ENCODE measurements at regions not wholly inside any gene's neighbourhood (a gene's known extent, or its start where the extent isn't known, plus 50 kb on each side); places are given as distances from the start of the nearest gene placed in this dataset.
"Not testable (repeated sequence)": the region's sequence is repeated elsewhere in the genome, so short reads cannot be mapped to it uniquely, and the experiment has no call there.

DNA sequence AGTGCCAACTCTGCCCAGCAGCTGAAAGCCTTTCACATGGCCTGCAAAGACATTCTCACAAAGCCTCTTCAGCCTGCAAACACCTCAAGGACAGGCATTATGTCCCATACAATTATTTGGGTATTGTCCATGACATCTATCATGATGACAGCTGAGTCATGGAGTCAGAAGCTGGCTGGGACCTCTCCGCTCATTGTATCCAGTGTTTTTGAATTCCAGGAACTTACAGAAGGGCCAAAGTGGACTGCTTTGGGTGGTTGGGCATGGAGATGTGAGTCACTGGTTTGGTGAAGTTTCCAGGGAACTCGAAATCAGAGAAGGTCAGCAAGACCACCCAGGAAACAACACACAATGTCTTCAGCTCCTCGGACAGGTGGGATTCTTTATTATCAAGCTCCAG lies 188.6 kb upstream of the CCL2 start:
- no peak for DNase-seq (ENCODE audit: low spot score)

DNA sequence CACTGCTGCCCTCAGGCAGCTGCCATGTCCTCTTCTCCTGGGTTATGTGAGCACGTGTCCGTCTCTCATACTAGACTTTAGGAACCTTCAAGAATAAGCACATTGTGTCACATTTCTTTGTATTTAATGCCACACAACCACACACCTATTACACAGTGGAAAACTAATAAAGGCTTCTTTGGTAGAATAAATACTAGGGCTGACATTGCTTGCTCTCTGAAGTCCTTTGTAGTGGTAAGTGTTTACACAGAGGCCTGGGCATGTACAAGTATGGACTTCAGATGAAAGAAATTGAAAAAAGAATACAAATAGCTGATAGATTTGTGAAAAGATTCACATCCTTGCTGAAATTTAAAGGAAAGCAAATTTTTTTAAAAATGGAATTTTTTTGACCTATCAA lies 188.1 kb upstream of the CCL2 start:
- no peak for FAIRE-seq
- no peak for DNase-seq (ENCODE audit: low spot score)

More for the DNA sequence above, 188.6 kb upstream of the CCL2 start:
- FAIRE-seq, result no peak

DNA sequence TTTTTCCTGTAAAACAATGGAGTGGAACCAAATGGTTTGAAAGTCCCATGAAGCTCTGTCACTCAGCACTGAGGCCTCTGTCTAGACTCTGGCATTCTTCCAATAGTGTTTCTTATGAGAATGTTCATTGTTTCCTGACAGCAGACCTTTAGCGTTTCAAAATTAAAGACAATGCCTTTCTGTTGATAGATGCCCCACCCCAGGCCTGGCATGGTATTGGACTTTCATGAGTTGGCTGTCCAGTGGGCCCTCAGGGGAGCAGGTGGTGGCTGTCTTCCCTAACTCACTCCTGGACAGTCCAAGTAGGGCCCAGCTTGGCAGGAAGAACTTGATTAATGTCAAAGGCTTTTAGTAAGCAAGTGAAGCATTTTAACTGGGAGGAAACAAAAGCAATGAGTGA lies 186.5 kb upstream of the CCL2 start:
- no peak for DNase-seq (ENCODE audit: low spot score)
- no peak for FAIRE-seq

DNA sequence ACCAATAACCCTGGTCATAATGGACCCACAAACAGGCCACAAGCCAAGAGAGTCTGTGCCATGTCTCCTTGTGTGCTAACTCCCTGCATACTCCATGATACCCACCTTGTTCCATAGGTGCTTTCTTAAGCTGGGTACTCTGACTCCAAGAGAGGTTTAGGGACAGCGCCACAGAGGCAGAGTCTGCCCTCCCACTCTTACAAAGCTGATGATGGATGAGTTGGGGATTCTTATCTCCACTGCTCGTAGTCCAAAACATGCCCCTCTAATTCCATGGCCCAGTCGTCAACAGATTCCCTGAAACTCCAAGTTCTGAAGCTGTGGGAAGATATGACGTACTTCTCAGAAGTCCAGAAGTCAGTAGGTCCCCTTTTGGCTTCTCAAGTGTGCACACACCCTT lies 184.4 kb upstream of the CCL2 start:
- FAIRE-seq (no peak), DNase-seq (ENCODE audit: low spot score) (no peak)

DNA sequence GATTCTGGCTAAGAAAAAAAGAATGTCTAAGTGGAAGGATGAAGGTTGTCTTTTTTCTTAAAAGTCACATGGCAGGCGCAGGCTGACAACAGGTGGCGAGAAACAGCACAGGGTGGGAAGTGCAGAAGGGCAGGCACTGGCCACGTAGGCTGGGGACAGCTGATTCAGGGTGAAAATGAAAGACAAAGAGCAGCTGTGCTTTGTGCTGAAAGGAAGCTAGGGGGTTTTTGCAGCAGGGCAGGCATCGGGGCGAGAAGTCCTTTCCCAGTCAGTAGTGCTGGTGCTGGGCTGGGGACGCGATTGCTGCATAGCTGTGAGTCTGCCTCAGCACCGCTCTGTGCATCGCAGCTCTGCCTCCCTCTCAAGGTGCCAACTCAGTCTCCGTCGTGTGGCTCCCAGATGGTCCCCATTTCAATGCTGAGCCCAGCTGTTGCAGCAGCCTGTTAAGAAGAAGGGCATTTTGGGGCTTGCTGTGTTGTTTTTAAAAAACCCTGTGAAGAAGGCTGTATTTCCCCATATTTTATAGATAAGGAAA lies 183.1 kb upstream of the CCL2 start:
- no peak for FAIRE-seq
- DNase-seq (ENCODE audit: low spot score), result no peak

DNA sequence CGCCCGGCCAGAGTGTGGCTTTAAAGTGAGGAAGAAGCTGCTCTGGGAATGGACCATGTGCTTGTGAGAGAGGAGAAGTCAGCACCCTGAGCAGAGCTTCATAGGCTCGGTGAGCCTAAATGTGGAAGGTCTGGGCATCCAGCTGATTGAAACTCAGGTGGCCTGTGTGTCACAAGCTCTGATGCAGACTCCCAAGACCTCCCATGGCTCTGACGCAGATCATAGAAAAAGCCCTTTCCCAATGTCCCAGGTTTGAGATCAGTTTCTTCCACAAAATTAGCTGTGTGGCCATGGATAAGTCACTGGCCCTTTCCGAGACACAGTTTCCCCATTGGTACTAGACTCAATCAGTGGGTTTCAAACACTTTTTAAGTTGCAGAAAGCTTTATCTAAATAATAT lies 180.0 kb upstream of the CCL2 start:
- FAIRE-seq, result no peak
- DNase-seq (ENCODE audit: low spot score), result no peak

DNA sequence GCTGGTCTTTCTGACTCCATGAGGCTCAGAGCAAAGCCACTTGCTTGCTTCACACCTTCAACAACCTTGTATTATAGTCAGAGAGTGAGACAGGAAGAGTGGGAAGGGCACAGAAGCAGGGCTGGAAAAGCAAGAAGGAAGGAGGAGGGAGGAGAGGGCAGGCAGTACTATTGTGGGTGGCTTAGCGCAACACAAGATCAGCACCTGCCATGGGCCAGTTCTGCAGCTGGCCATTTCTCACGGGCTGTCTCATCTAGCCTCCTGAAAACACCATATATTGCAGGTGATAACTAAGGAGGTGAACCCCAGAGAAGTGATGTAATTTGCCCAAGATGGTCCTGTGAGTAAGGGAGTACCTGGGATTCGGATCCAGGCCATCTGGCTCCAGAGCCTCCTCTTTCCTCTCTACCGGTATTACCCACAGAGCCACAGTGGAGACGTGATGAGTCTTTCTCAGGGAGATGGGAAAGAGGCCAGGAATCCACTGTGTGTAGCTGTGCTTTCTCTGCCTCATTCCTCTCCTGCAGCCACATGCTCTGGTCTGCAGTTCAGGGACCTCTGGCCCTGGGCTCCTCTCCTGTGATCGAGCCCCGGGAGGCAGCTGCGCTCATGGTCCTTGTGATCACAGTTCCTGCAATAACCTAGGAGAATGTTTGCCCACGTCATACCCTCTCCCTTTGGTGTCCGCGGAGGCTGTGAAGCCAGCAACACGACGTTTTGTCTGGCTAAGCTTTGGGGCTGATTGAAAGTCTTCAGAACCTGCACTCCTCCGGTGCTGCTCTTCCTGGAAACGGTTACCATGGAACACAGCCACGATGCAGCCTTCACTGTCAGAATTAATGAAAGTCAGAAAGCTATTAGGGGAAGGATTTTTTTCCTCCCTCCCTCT lies 178.1 kb upstream of the CCL2 start:
- FAIRE-seq (no peak), DNase-seq (ENCODE audit: low spot score) (no peak)

DNA sequence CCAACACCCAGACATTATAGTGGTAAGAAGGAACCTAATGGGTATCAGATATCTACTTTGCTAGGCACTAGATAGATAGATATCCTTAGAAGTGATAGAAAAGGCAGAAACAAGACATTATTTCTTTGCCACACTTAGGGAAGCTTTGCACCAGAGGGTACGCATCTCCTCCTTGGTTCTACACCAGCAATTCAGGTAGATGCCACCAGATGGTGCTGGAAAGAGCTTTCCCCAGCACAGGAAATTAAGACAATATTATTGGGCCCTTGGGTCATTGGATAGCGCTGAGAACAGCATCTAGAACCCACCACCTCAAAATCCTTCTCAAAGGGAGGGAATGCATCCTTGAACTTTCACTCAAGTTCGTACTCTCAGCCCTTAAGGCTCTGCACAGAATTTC lies 173.8 kb upstream of the CCL2 start:
- no peak for DNase-seq (ENCODE audit: low spot score)
- no peak for FAIRE-seq

DNA sequence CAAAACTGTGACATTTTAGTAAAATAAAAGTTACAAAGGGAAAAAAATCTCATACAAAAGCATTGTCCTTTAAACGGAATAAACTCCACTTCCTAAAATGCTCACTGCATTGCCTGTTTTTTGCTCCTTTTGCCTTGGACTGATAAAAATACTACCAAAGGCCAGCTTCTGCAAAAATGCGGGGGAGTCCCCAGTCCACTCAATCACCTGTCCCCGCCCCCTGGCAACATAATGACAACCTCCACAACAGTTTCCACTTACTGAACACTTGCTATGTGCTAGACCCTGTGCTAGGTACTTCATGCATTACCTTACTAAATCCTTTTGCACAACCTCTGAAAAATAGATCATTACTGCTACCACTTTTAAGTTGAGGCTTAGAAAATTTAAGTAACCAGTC lies 172.7 kb upstream of the CCL2 start:
- no peak for FAIRE-seq
- no peak for DNase-seq (ENCODE audit: low spot score)

DNA sequence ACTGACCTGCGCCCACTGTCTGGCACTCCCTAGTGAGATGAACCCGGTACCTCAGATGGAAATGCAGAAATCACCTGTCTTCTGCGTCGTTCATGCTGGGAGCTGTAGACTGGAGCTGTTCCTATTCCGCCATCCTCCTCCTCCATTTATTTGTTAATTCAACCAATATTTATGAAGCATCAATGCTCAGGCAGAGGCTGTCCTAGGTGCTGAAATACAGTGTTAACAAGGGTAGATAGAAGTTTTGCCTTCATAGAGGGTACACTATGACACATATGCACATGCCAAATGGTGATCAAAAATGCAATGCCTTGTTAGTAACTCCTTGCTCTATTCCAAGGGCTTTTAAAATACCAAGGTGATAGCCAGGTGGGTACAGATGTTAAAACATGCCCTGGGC lies 166.0 kb upstream of the CCL2 start:
- DNase-seq (ENCODE audit: low spot score); FAIRE-seq: not testable (repeated sequence)

DNA sequence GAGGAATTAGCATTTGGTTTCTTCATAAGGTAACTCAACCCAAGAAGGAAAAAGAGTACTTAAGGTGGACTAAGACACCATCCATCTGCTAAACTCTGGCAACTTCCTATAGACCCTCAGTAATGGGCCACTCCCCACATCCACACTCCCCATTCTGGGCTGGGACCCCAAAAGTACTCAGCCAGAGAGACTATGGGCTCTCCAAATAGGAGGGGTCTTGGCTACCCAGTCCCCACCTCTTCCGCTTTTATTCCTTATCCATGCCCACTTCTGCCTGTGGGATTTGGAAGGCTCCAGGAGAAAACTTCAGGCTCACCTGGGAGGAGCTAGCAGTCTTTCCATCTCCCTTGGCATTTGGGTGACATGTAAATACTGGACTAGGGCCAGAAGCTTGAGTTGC lies 164.5 kb upstream of the CCL2 start:
- no peak for DNase-seq (ENCODE audit: low spot score)
- FAIRE-seq, result no peak

DNA sequence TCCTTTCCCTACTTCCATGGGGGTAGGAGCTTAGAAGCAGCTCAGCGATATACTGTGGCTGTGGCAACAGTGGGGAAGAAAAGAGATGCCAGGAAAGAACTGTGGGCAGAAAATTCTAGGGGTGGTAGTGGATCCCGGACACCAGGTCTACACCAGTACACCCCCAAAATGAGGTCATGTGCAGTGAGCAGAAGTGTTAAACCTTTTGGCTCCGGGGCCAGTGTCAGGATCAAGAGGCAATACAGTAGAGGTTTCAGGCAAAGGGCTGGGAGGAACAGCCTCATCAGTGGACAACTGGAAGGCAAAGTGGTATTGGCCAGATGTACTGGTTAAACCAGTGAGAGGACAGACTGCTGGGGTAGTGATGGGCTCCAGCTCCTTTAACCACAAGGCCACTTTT lies 163.1 kb upstream of the CCL2 start:
- FAIRE-seq (no peak), DNase-seq (ENCODE audit: low spot score) (no peak)

DNA sequence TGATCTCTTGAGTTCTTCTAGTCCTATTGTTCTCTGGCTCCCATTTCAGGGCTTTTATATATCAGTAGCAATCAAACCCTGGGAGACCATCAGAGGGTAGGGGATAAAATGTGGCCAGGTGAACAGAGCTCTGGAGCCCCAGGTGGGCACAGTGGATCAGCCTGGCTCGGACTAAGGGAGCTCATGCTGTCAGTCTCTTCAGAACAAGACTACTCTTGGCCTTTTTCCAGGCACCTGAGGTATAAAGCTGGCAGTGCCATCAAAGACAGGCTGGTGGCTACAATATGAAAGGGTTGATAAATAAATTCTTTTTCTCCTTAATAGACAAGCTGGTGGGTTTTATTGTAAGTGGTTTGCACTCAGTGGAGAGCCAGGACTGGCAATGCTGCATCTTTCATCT lies 160.0 kb upstream of the CCL2 start:
- DNase-seq (ENCODE audit: low spot score) (no peak), FAIRE-seq (no peak)

DNA sequence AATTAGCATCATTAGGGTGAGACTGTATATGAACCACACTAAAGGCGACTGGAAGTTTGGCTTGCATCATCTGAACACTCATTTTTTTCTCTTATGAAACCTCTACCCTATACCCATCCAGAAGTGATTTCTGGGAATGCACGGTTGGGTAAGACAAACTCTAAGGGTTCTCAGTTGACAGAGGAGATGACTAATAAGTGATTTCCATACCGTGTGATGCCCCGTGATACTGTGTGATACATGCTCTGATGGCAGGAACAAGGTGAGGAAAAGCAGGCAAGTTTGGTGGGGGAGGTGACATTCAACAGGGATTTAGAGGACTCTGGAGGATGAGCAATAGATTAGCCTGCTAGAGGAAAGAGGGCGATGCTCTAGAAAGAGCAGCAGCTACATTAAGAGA lies 156.4 kb upstream of the CCL2 start:
- no peak for DNase-seq (ENCODE audit: low spot score)
- FAIRE-seq, result no peak

DNA sequence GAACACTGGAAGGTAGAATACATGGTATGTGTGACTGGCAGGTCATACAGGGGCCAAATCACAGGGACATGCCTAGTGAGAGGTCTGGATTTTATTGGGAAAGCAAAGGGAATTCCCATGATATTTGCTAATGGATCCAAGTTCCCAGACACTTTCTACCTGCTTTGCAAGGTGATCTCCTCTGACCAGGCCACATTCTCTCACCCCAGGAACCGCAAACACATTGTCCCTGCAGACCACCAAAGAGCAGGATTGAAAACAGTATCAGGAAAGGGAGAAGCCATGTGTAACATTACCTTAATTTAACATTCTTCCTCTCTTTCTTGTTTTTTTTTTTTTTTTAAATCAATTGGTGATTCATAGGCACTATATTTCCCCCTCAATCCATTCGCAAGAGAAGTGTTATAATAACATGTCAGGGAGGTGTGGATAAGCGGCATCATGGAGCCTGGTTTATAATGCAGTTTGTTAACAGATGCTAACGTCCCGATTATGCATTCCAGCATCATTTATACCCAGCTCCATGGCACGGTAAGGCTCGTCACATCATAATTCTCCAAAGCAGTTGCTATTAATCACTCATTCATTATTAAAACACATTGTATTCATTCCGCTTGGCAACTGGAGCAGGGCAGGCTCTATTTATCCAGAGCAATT lies 155.1 kb upstream of the CCL2 start:
- FAIRE-seq (no peak), DNase-seq (ENCODE audit: low spot score) (no peak)

DNA sequence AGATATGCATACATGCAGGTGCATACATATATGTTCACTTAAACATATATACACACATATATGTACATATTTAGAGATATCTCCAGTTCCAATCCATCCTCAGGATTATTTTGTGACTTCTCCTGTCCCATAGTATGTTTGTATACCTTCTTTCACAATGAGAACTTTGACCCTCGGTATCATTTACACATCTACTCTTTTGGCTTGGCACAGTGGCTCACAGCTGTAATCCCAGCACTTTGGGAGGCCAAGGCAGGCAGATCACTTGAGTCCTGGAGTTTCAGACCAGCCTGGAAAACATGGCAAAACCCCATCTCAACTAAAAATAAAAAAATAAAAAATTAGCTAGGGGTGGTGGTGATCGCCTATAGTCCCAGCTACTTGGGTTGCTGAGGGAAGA lies 148.1 kb upstream of the CCL2 start:
- no peak for FAIRE-seq
- DNase-seq (ENCODE audit: low spot score), result no peak

DNA sequence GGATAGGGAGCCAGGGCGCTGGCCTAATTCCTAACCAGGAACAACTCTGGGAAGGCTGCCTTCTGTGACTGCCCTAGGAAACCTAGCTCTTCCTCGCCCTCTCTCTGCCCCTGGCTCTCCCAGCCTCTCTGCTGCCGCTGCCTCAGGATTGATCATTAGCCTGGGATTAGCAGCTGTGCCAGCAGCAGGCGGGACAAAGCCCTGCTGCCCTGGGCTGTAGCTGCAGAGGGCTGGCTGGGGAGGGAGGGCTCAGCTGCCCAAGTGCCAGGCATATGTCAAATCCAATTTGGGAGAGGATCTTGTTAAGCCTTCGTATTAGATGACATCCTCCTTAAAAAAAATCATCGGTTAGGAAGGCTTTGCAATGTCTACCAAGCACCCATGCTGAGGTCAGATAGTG lies 144.8 kb upstream of the CCL2 start:
- DNase-seq (ENCODE audit: low spot score) (no peak), FAIRE-seq (no peak)

DNA sequence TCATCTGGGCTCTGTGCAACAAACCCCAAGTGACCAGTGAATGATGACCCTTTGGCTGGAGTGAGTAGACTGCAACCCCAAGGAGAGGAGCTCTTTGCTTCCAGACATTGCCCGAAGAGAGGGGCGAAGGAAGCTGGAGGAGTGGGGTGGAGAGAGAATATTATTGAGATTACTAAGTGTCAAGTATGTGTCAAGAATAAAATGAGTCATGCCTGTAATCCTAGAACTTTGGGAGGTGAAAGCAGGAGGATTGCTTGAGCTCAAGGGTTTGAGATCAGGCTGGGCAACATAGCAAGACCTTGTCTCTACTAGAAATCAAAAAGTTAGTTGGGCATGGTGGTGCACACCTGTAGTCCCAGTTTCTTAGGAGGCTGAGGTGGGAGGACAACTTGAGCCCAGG lies 142.0 kb upstream of the CCL2 start:
- DNase-seq (ENCODE audit: low spot score) (no peak), FAIRE-seq (no peak)

DNA sequence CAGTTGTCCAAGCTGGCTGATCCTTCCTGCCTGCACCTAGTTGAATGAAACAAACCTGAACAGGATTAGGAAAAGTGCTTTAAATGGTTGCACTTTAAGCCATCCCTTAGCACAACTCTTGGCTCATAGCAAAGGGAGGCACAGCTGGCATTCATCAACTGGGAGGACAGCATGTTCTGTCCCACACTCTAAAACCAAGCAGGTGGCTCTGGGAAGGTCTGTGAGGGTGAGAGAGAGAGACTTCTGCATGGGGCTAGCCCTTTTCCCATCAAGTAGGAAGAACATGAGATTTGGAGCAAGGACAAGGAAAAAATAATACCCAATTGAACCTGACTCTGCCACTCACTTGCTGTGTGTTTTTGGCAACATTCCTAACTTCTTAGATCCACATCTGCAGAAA lies 140.9 kb upstream of the CCL2 start:
- DNase-seq (ENCODE audit: low spot score) (no peak), FAIRE-seq (no peak)

DNA sequence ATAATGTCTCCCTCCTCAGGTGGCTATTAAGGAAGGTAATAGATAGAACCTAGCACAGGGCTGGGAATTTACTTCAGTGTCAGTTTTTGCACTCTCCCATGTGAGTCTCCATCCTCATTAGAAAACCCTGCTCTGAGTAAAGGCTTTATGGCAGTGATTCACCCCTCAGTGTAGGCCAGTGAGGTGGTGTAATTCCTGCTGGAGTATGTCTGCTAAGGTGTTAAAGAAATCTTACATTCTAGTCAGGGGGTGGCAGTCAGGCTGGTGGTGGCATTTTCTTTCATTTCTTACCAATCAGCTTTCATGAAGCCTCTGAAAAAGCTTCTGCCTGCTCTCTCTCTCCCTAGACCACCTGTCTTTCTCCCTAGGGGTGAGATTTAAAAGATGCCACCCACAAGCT lies 138.8 kb upstream of the CCL2 start:
- no peak for FAIRE-seq

DNA sequence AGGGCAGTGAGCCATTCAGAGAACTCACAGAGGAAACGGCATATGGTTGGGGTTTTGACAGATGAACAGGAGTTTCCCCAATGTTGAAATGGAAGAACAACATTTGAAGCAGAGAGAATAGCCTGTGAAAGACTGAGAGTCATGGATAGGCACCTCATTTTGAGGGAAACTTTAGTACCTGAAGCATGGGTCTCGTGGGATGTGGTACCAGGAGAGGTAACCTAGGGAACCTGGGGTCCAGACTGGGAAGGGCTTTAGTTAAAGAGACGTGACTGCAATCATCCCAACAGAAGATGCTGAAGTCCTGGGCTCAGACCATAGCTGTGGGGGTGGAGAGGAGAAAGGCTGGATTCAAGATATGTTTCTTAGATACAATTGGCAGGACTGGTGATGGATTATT lies 137.8 kb upstream of the CCL2 start:
- FAIRE-seq (no peak), DNase-seq (ENCODE audit: low spot score) (no peak)

More for the DNA sequence above, 138.8 kb upstream of the CCL2 start:
- no peak for DNase-seq (ENCODE audit: low spot score)

DNA sequence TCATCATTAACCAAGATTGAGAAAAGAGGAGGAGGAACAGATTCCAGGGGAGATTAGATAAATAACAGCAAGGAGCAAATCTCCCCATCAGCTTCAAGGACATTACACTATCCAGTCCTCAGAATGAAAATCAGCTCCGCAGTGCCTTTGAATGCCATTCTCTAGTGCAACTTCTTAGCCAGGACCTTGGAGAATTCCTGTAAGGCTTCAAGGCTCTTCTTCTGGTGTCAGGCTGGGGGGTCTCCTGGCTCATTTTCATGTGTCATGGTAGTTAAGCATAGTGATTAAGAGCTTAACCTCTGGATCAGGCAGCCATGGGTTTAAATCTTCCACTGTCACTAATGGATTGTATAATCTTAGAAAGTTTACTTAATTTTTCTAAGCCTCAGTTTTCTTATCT lies 137.3 kb upstream of the CCL2 start:
- DNase-seq (ENCODE audit: low spot score) (no peak), FAIRE-seq (no peak)

DNA sequence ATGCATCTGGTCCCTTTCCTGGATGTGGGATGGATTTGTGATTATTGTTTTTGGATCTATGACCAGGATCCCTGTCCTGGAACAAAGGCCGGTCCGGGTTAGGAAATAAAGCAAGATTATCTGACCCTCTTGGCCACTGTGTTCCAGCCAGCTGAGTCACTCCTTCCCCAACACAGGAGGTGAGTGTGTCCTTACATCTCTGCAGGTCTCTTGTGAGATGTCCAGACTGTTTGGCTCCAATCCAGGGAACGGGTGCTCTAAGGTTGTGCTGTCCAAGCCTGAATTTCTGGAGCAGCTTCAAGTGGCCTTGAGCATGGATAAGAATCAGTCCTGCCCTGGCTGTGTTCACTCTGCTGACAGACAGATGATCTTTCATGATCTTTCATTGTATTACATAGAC lies 136.5 kb upstream of the CCL2 start:
- FAIRE-seq, result no peak
- no peak for DNase-seq (ENCODE audit: low spot score)

Data from urothelium cell line (cell line).